HG03575 (cell line): ENCODE measurements at regions not wholly inside any gene's neighbourhood (a gene's known extent, or its start where the extent isn't known, plus 50 kb on each side); places are given as distances from the start of the nearest gene placed in this dataset.

Source experiments
- ATAC-seq: cut with Tn5 transposase; IDR thresholded peaks from one replicate; pipeline ENCODE4 v1.9.1; 2021; ENCODE audit not compliant: unreplicated experiment, insufficient number of reproducible peaks, low FRiP score; ENCODE audit errors: extremely low read depth

DNA sequence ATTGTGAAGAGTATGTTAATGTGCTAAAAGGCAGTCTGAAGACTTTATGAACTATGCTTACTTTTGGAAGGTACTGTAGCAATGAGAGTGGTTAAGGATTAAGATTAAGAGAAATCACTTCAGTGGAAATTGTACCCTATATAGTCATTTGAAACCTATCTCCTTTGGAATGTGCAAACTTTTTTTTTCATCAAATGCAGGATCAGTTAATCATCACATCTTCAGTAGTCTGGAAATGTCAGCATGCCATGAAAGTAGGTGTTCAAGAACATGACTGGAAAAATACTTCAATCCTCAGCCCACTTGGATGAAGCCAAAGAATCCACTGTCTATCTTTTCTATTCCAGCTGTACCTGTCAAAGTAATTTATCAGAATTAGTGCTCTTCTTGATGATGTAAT lies 157.8 kb upstream of the TMEM161B start:
- no peak for ATAC-seq

DNA sequence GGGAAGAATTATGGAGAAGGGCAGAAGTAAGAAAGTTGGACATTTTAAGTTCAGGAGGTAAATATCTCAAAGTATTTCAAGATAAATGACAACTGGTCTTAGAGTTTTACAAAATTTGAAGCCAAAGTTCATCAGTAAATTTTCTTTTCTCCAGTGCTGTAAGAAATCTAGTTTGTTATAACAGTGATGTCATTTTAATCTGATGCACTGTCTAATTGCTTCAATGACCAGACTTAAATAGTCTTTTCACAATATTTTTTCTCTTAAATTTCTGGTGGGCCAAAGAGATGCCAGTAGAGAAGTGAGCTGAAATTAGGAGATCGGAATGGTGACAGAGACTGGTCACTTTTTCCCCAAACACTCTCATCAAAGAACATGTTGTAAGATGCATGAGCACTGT lies 156.5 kb upstream of the TMEM161B start:
- ATAC-seq = no peak

DNA sequence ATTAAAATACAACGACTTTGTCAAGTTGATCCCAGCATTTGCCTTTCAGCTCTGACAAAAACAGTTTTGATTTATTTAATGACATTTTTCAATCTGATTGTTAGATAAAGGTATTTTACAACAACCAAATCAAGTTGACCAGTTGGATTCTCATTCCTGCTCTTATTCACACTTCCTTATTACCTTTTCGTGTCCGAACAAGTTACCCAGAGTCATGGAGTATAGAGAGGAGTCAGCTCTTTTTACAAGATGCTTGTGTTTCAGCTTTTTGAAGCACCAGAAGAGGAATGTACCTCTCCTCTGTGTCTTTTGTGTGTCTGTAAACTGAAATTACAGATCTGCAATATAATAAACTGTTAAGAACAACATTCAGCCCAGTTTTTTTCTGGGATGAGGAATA lies 151.3 kb upstream of the TMEM161B start:
- ATAC-seq = no peak

DNA sequence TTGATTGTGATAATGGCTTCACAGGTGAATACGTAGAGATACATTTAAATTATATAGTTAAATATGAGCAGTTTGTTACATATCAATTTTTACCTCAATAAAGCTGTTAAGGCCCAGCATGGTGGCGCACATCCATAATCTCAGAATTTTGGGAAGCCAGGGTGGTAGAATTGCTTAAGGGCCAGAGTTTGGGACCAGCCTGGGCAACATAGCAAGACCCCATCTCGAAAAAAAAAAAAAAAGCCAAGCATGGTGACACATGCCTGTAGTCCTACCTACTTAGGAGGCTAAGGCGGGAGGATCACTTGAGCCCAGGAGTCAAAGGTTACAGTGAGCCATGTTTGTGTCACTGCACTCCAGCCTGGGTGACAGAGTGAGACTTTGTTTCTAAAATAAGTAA lies 138.7 kb upstream of the TMEM161B start:
- no peak for ATAC-seq

GRCh38 chr5:88405783-88406182 lies 137.1 kb upstream of the TMEM161B start:
- ATAC-seq = no peak

DNA sequence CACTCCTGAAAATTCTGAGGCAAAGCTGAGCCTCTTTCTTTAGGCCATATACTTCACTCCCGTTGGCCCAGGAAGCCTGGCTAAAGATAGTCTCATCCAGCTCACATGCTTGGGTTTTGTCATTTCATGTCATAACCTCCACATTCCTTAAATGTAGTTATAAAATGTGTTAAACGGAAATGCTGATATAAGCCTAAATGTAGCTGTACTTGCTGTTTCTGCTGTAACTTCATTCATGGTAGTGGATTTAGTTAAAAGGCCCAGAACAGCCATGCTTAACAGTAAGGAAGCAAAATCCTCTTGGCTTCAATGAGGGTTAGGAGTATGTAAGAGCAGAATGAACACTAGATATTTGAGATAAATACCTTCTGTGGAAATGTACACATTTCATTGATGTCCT lies 135.8 kb upstream of the TMEM161B start:
- no peak for ATAC-seq

- ATAC-seq = no peak
Measured at GRCh38 chr5:88401686-88402085, 133.0 kb upstream of the TMEM161B start.

GRCh38 chr5:88401228-88401627 lies 132.6 kb upstream of the TMEM161B start:
- no peak for ATAC-seq

- no peak for ATAC-seq
Measured at GRCh38 chr5:88399561-88399960, 130.9 kb upstream of the TMEM161B start.

GRCh38 chr5:88398316-88398715 lies 129.7 kb upstream of the TMEM161B start:
- no peak for ATAC-seq

DNA sequence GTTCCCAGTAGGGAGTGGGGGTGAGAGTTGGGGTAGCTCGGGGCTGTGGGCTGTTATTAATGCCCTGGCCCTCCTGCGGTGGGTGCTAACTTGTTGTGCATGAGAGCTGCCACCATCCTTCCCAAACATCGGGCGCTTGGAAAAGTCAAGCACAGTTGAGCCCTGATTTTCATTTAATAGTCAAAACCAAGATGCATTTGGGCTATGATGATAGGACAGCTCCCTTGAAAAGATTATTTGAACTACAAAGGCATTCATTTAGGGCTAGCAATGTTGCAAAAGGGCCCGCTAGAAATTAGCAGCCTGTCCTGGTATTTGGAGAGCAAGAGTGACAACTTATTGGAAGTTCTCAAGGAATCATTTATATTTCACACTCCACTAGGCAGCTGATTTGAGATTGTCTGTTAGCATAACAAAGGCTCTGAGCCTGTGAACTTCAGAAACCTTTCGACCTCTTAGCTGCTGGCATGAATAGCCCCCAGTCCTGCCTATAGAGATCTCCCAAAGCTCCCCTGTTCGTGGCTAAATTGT lies 128.2 kb upstream of the TMEM161B start:
- ATAC-seq = no peak

- no peak for ATAC-seq
Measured at GRCh38 chr5:88396000-88396535, 127.4 kb upstream of the TMEM161B start.

- ATAC-seq = no peak
Measured at GRCh38 chr5:88395264-88395663, 126.6 kb upstream of the TMEM161B start.

- no peak for ATAC-seq
Measured at GRCh38 chr5:88394536-88395175, 126.0 kb upstream of the TMEM161B start.

GRCh38 chr5:88393716-88394535 lies 125.3 kb upstream of the TMEM161B start:
- ATAC-seq = no peak

GRCh38 chr5:88393042-88393441 lies 124.4 kb upstream of the TMEM161B start:
- no peak for ATAC-seq

DNA sequence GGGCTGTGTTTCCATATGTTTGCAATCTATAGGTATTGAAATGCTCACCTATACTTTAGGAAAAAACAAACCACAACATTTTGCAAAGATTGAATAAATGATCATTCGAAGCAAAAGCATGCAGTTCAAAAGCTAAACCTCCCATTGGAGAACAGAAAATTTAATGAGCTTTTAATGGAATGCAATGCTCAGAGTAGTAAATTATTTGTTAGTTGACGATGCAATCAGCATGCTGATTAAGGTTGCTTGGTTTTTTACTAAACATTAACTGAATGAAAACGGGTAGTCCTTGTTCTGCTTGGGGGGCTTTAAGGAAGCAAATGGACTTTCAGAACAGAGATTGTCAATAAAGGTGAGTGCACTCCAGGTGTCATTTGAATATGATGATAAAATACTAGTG lies 123.3 kb upstream of the TMEM161B start:
- no peak for ATAC-seq

DNA sequence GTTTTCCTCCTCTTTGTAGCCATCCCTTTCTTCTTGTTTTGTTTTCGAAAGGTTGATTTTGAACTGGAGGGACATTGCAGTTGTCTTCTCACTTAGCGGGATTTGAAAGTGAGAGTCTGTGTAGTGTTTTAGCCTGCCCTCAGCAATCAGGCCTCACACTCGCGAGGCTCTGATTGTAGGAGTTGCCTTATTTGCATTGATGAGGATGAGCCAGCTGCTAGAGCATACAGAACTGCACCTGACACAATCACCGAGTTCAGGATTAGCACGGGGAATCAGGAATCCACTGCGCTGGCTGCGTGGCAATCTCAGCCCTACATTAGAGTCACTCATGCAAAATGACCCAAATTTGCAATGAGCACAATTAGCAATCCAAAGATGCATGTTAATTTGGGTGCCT lies 122.5 kb upstream of the TMEM161B start:
- ATAC-seq = no peak

- ATAC-seq = no peak
Measured at GRCh38 chr5:88390481-88390880, 121.8 kb upstream of the TMEM161B start.

DNA sequence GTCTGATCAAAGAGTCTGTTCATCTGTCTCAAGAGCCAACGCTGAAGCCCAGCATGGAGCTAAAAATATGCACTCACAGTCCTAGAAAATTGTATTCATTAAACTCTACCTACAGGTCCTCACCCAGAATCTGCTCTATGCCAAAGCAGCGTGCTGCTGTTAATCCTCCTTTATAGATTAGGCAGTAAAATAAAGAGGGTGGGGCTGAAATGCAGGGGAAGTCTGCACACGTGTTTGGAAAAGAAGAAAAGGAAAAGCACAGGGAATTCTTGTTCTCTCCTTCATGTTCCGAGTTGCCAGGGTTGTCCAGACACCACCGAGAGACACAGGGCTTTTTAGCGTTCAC lies 121.4 kb upstream of the TMEM161B start:
- ATAC-seq = no peak
